SK-N-SH (cell line): ENCODE measurements at regions not wholly inside any gene's neighbourhood (a gene's known extent, or its start where the extent isn't known, plus 50 kb on each side); places are given as distances from the start of the nearest gene placed in this dataset.
"Not testable (repeated sequence)": the region's sequence is repeated elsewhere in the genome, so short reads cannot be mapped to it uniquely, and the experiment has no call there.

Experiments
- CTCF ChIA-PET: fragments of 300-600, 350-600 bp; formaldehyde crosslinking; extraction: SDS; loops from one replicate; lab custom pipeline; 2021; lab: Yijun Ruan, JAX
- POLR2A ChIA-PET: fragments of 350-600 bp; sonication (Branson Sonifier 250); formaldehyde crosslinking; extraction: SDS; loops from one replicate; lab custom pipeline; 2020; ENCODE audit warnings: antibody characterized with exemption, inconsistent platforms; lab: Yijun Ruan, JAX
- DNase-seq: peaks from one replicate; pipeline ENCODE4 v3.0.0; 2012
- H2AFZ ChIP-seq: fragments of 200-600 bp; sonication (generic); 2 replicates; pipeline ENCODE4 v1.8.1; 2016; ENCODE audit warnings: antibody characterized with exemption, mild to moderate bottlenecking, low read depth
- H3F3A ChIP-seq: fragments of 200-600 bp; sonication (generic); replicated peaks from 2 replicates; pipeline ENCODE3; 2016; ENCODE audit warnings: antibody characterized with exemption, mild to moderate bottlenecking; ENCODE audit not compliant: insufficient read depth
- H3K27ac ChIP-seq, 2 experiments: fragments of 200-500 bp in 1 of 2; fragments of 200-600 bp in 1 of 2; sonication (Bioruptor generic) in 1 of 2; sonication (generic), shearing (Covaris generic) in 1 of 2; 2 replicates each; pipeline versions ENCODE4 v1.5.1 to v1.6.1; 2014 to 2016; ENCODE audit warnings: low read depth in 2 of 2, inconsistent platforms in 1 of 2, low read length in 1 of 2, mild to moderate bottlenecking in 1 of 2, mixed read lengths in 1 of 2
- H3K27me3 ChIP-seq: fragments of 200-600 bp; sonication (generic), shearing (Covaris generic); 2 replicates; pipeline ENCODE4 v1.6.1; 2016; ENCODE audit warnings: mixed run types; ENCODE audit not compliant: insufficient read depth
- H3K36me3 ChIP-seq, 2 experiments: fragments of 200-500 bp in 1 of 2; fragments of 200-600 bp in 1 of 2; sonication (Bioruptor generic) in 1 of 2; sonication (generic) in 1 of 2; replicated peaks in 1 of 2; 2 replicates each; pipeline versions ENCODE3 to v1.5.1; 2014 to 2016; ENCODE audit warnings: low read length in 1 of 2, mild to moderate bottlenecking in 1 of 2; ENCODE audit not compliant: insufficient read depth in 2 of 2, control insufficient read depth in 1 of 2
- H3K4me1 ChIP-seq, 2 experiments: fragments of 200-500 bp in 1 of 2; fragments of 200-600 bp in 1 of 2; sonication (Bioruptor generic) in 1 of 2; sonication (generic), shearing (Covaris generic) in 1 of 2; 2 replicates each; pipeline versions ENCODE4 v1.5.1 to v1.6.1; 2014 to 2016; ENCODE audit warnings: low read depth in 1 of 2, low read length in 1 of 2, mixed run types in 1 of 2; ENCODE audit not compliant: insufficient read depth in 2 of 2, control insufficient read depth in 1 of 2
- H3K4me2 ChIP-seq: fragments of 200-600 bp; sonication (generic), shearing (Covaris generic); 2 replicates; pipeline ENCODE4 v1.6.1; 2017; ENCODE audit warnings: mixed run types
- H3K4me3 ChIP-seq, 2 experiments: fragments of 200-500 bp in 1 of 2; fragments of 200-600 bp in 1 of 2; sonication (Bioruptor generic) in 1 of 2; sonication (generic), shearing (Covaris generic) in 1 of 2; 2 replicates each; pipeline versions ENCODE4 v1.5.1 to v1.8.1; 2014 to 2016; ENCODE audit warnings: low read depth in 2 of 2, inconsistent platforms in 1 of 2, low read length in 1 of 2, mild to moderate bottlenecking in 1 of 2, mixed read lengths in 1 of 2, moderate library complexity in 1 of 2
- H3K79me2 ChIP-seq: fragments of 200-600 bp; sonication (generic); 2 replicates; pipeline ENCODE4 v1.8.1; 2017; ENCODE audit warnings: mild to moderate bottlenecking; ENCODE audit not compliant: insufficient read depth
- H3K9ac ChIP-seq: fragments of 200-600 bp; sonication (generic); 2 replicates; pipeline ENCODE4 v1.6.1; 2017; ENCODE audit warnings: mixed run types
- H3K9me2 ChIP-seq: fragments of 200-600 bp; sonication (generic); 2 replicates; pipeline ENCODE4 v1.6.1; 2017; ENCODE audit warnings: mixed run types
- H3K9me3 ChIP-seq: fragments of 200-600 bp; sonication (generic); 2 replicates; pipeline ENCODE4 v1.6.1; 2017; ENCODE audit warnings: mixed run types, mild to moderate bottlenecking, moderate library complexity
- H4K20me1 ChIP-seq: fragments of 200-600 bp; sonication (generic); 2 replicates; pipeline ENCODE4 v1.6.1; 2017; ENCODE audit warnings: mild to moderate bottlenecking, mixed run types; ENCODE audit not compliant: insufficient read depth
- CTCF ChIP-seq: fragments of 200-600 bp; sonication (generic); IDR thresholded peaks from 2 replicates; pipeline ENCODE4 v1.6.1; 2017; ENCODE audit warnings: antibody characterized with exemption, mild to moderate bottlenecking, moderate library complexity
- GABPA ChIP-seq: IDR thresholded peaks from 2 replicates; pipeline ENCODE4 v1.4.0; 2012; ENCODE audit warnings: low read depth, mild to moderate bottlenecking
- IRF3 ChIP-seq: fragments of 150-350 bp; IDR thresholded peaks from 2 replicates; pipeline ENCODE4 v1.6.1; 2016; ENCODE audit warnings: mild to moderate bottlenecking, low read depth, low read length
- JUND ChIP-seq: IDR thresholded peaks from 2 replicates; pipeline ENCODE4 v1.4.0; 2012
- NRF1 ChIP-seq: IDR thresholded peaks from 2 replicates; pipeline ENCODE4 v1.6.1; 2012; ENCODE audit warnings: low read depth, mild to moderate bottlenecking, low read length
- RAD21 ChIP-seq: IDR thresholded peaks from 2 replicates; pipeline ENCODE4 v1.6.1; 2012; ENCODE audit warnings: mild to moderate bottlenecking, low read length
- REST ChIP-seq: IDR thresholded peaks from 2 replicates; pipeline ENCODE4 v1.6.1; 2012; ENCODE audit warnings: mild to moderate bottlenecking, low read depth, low read length, moderate library complexity
- SMC3 ChIP-seq: IDR thresholded peaks from 2 replicates; pipeline ENCODE4 v1.6.1; 2012; ENCODE audit warnings: low read depth, low read length, improper control_type of control experiment
- TCF12 ChIP-seq: IDR thresholded peaks from 2 replicates; pipeline ENCODE4 v1.4.0; 2012
- USF1 ChIP-seq: IDR thresholded peaks from 2 replicates; pipeline ENCODE4 v1.4.0; 2012; ENCODE audit warnings: low read depth, borderline replicate concordance
- WGBS: methylation state at CpG from one replicate; pipeline ENCODE4 v1.1.6; 2017; ENCODE audit warnings: low lambda C conversion rate; 5-methylcytosine and 5-hydroxymethylcytosine counted together

GRCh38 chr9:24180572-24180971, 354.5 kb upstream of the ELAVL2 start:
- CTCF ChIA-PET, POLR2A ChIA-PET, H3K36me3 ChIP-seq, H3K79me2 ChIP-seq, H3K9me3 ChIP-seq, H4K20me1 ChIP-seq, H3K4me2 ChIP-seq, H3K9me2 ChIP-seq, H3K4me3 ChIP-seq, H3K27me3 ChIP-seq, DNase-seq, H2AFZ ChIP-seq, H3K9ac ChIP-seq, H3K4me1 ChIP-seq, H3F3A ChIP-seq, H3K27ac ChIP-seq: not testable (repeated sequence)
- 0% methylated on average over 1 of the region's 1 CpG for WGBS

- no peak for DNase-seq
- ChIA-PET CTCF (no interaction called here), POLR2A (no interaction called here)
- Histone ChIP-seq H3K27ac (no peak overlapping the region), H3K9ac (no peak overlapping the region), H3K79me2 (no peaks in the 10 kb centered on the region), H3K9me2 (no peaks in the 10 kb centered on the region), H3K4me3 (no peak overlapping the region), H3K4me2 (no peak overlapping the region), H3K27me3 (no peaks in the 10 kb centered on the region), H3F3A (no peaks in the 10 kb centered on the region), H3K36me3 (no peaks in the 10 kb centered on the region), H3K9me3 (0 out of 2 replicates have a peak, but pooled peaks cover 10% of the 10 kb centered on the region), H3K4me1 (no peaks in the 10 kb centered on the region), H2AFZ (no peak overlapping the region), H4K20me1 (no peaks in the 10 kb centered on the region)
- 12% methylated on average over 3 of the region's 3 CpGs for WGBS
- TF ChIP-seq GABPA: no peak
- no peak for TF ChIP-seq NRF1
- TF ChIP-seq USF1: no peak
Measured at GRCh38 chr9:24144796-24145195, 318.8 kb upstream of the ELAVL2 start.

GRCh38 chr9:24135072-24135471, 309.0 kb upstream of the ELAVL2 start:
- H3K9me2 ChIP-seq, H3K27me3 ChIP-seq, H3K4me3 ChIP-seq, H3K9ac ChIP-seq, H3K36me3 ChIP-seq, H2AFZ ChIP-seq, H3K79me2 ChIP-seq, POLR2A ChIA-PET, H3K4me2 ChIP-seq, H3F3A ChIP-seq, H3K9me3 ChIP-seq, H4K20me1 ChIP-seq, H3K27ac ChIP-seq, DNase-seq, H3K4me1 ChIP-seq: not testable (repeated sequence)
- WGBS: 73% methylated on average over 8 of the region's 29 CpGs
- CTCF ChIA-PET: interaction anchor here (0.6 kb wide), 1 partner anchor 46 kb away, joined by 3 read pairs; no protein-coding TSS in a partner anchor

- Histone ChIP-seq H3K9ac (no peak overlapping the region), H3K4me3 (no peak overlapping the region), H3K36me3 (no peaks in the 10 kb centered on the region), H3F3A (no peaks in the 10 kb centered on the region), H3K27ac (no peak overlapping the region), H4K20me1 (no peaks in the 10 kb centered on the region), H3K9me3 (no peaks in the 10 kb centered on the region), H3K27me3 (no peaks in the 10 kb centered on the region), H3K4me2 (no peak overlapping the region), H2AFZ (no peak overlapping the region), H3K9me2 (no peaks in the 10 kb centered on the region), H3K4me1 (no peaks in the 10 kb centered on the region), H3K79me2 (no peaks in the 10 kb centered on the region)
- ChIA-PET POLR2A (no interaction called here), CTCF (no interaction called here)
- 0% methylated on average over 2 of the region's 2 CpGs for WGBS
- DNase-seq: no peak
- TF ChIP-seq TCF12: no peak
- TF ChIP-seq IRF3: no peak
- TF ChIP-seq JUND: no peak
- no peak for TF ChIP-seq RAD21
- no peak for TF ChIP-seq SMC3
- TF ChIP-seq REST: no peak
- no peak for TF ChIP-seq CTCF
Measured at GRCh38 chr9:24132244-24132643, 306.2 kb upstream of the ELAVL2 start.
